ENCODE measurements at regions not wholly inside any gene's neighbourhood (a gene's known extent, or its start where the extent isn't known, plus 50 kb on each side); places are given as distances from the start of the nearest gene placed in this dataset.

GRCh38 chr4:116197317-116197809 is 888.0 kb downstream of the TRAM1L1 start:
- no peak for TF ChIP-seq USF1 (IDR thresholded peaks at IDR 0.05)
- TF ChIP-seq REST (IDR thresholded peaks at IDR 0.05; ENCODE audit: low read depth), result no peak
- no peak for TF ChIP-seq EP300 (IDR thresholded peaks at IDR 0.05; ENCODE audit: borderline replicate concordance)
- TF ChIP-seq NFIC (IDR thresholded peaks at IDR 0.05), result no peak
- no peak for TF ChIP-seq CREB1 (IDR thresholded peaks at IDR 0.05; ENCODE audit: low read depth)
- TF ChIP-seq RAD21 (IDR thresholded peaks at IDR 0.05; ENCODE audit: low read depth), result no peak
- TF ChIP-seq YY1 (IDR thresholded peaks at IDR 0.05; ENCODE audit: low read depth), result no peak
- no peak for TF ChIP-seq TCF12 (IDR thresholded peaks at IDR 0.05; ENCODE audit: low read depth)
- no peak for TF ChIP-seq TAF1 (IDR thresholded peaks at IDR 0.05; ENCODE audit: low read depth)
- TF ChIP-seq MAX (IDR thresholded peaks at IDR 0.05), result no peak
- TF ChIP-seq FOXM1 (IDR thresholded peaks at IDR 0.05; ENCODE audit: borderline replicate concordance, low read depth), result no peak

- TF ChIP-seq RAD21 (IDR thresholded peaks at IDR 0.05; ENCODE audit: low read depth), result no peak
Observed at GRCh38 chr4:116183241-116183640, 902.1 kb downstream of the TRAM1L1 start.

- TF ChIP-seq RAD21 (IDR thresholded peaks at IDR 0.05; ENCODE audit: low read depth) (peak; percentile 73), YY1 (IDR thresholded peaks at IDR 0.05; ENCODE audit: low read depth) (no peak)
Observed at GRCh38 chr4:116180157-116180601, 905.2 kb downstream of the TRAM1L1 start.

- TF ChIP-seq USF1 (IDR thresholded peaks at IDR 0.05) (no peak), RAD21 (IDR thresholded peaks at IDR 0.05; ENCODE audit: low read depth) (peak; percentile 33), EGR1 (IDR thresholded peaks at IDR 0.05) (no peak)
Observed at GRCh38 chr4:116150152-116150551, 935.2 kb downstream of the TRAM1L1 start.

- TF ChIP-seq CREB1 (IDR thresholded peaks at IDR 0.05; ENCODE audit: low read depth) (no peak), MAX (IDR thresholded peaks at IDR 0.05) (no peak), ZBTB7A (IDR thresholded peaks at IDR 0.05; ENCODE audit: low read depth) (no peak), USF1 (IDR thresholded peaks at IDR 0.05) (no peak), REST (IDR thresholded peaks at IDR 0.05; ENCODE audit: low read depth) (no peak), TCF12 (IDR thresholded peaks at IDR 0.05; ENCODE audit: low read depth) (no peak)
Observed at GRCh38 chr4:116143198-116143597, 942.2 kb downstream of the TRAM1L1 start.

- TF ChIP-seq TAF1 (IDR thresholded peaks at IDR 0.05; ENCODE audit: low read depth), result no peak
- no peak for TF ChIP-seq EP300 (IDR thresholded peaks at IDR 0.05; ENCODE audit: borderline replicate concordance)
- TF ChIP-seq ZBTB7A (IDR thresholded peaks at IDR 0.05; ENCODE audit: low read depth), result no peak
- no peak for TF ChIP-seq MAX (IDR thresholded peaks at IDR 0.05)
Observed at GRCh38 chr4:116132946-116133345, 952.4 kb downstream of the TRAM1L1 start.

- TF ChIP-seq YY1 (IDR thresholded peaks at IDR 0.05; ENCODE audit: low read depth), result no peak
- no peak for TF ChIP-seq RAD21 (IDR thresholded peaks at IDR 0.05; ENCODE audit: low read depth)
- TF ChIP-seq EGR1 (IDR thresholded peaks at IDR 0.05), result no peak
- no peak for TF ChIP-seq TAF1 (IDR thresholded peaks at IDR 0.05; ENCODE audit: low read depth)
- TF ChIP-seq USF1 (IDR thresholded peaks at IDR 0.05), result no peak
Observed at GRCh38 chr4:116126794-116127193, 958.6 kb downstream of the TRAM1L1 start.
